ENCODE measurements at regions not wholly inside any gene's neighbourhood (a gene's known extent, or its start where the extent isn't known, plus 50 kb on each side); places are given as distances from the start of the nearest gene placed in this dataset.

- Histone ChIP-seq H3K9me3 (replicated peaks; ENCODE audit: low read length) (no peaks in the 10 kb centered on the region), H3K4me2 (ENCODE audit: low read length) (no peak overlapping the region), H3K4me3 (ENCODE audit: low read length) (no peak overlapping the region), H3K36me3 (ENCODE audit: insufficient read depth, low read length) (no peaks in the 10 kb centered on the region), H3K27me3 (ENCODE audit: control insufficient read depth, insufficient read depth, low read length) (no peaks in the 10 kb centered on the region), H3K4me1 (ENCODE audit: control insufficient read depth, insufficient read depth, low read length) (no peaks in the 10 kb centered on the region), H3K9ac (ENCODE audit: low read depth, low read length) (no peak overlapping the region)
Measured at GRCh38 chr4:129498626-129499025, 402.7 kb downstream of the C4orf33 start.

- Histone ChIP-seq H3K9me3 (replicated peaks; ENCODE audit: low read length) (no peaks in the 10 kb centered on the region), H3K36me3 (ENCODE audit: insufficient read depth, low read length) (no peaks in the 10 kb centered on the region), H3K4me2 (ENCODE audit: low read length) (no peak overlapping the region), H3K9ac (ENCODE audit: low read depth, low read length) (no peak overlapping the region), H3K27me3 (ENCODE audit: control insufficient read depth, insufficient read depth, low read length) (no peaks in the 10 kb centered on the region), H3K4me1 (ENCODE audit: control insufficient read depth, insufficient read depth, low read length) (no peaks in the 10 kb centered on the region), H3K4me3 (ENCODE audit: low read length) (no peak overlapping the region)
Measured at GRCh38 chr4:129514852-129515251, 418.9 kb downstream of the C4orf33 start.

GRCh38 chr4:129515356-129515755 is 419.4 kb downstream of the C4orf33 start:
- no peaks in the 10 kb centered on the region for H3K9me3 ChIP-seq (replicated peaks; ENCODE audit: low read length)
- H3K4me1 ChIP-seq (ENCODE audit: control insufficient read depth, insufficient read depth, low read length), result no peaks in the 10 kb centered on the region
- no peaks in the 10 kb centered on the region for H3K27me3 ChIP-seq (ENCODE audit: control insufficient read depth, insufficient read depth, low read length)
- no peaks in the 10 kb centered on the region for H3K36me3 ChIP-seq (ENCODE audit: insufficient read depth, low read length)
- no peak overlapping the region for H3K4me2 ChIP-seq (ENCODE audit: low read length)
- no peak overlapping the region for H3K4me3 ChIP-seq (ENCODE audit: low read length)
- H3K9ac ChIP-seq (ENCODE audit: low read depth, low read length), result no peak overlapping the region

GRCh38 chr4:129526812-129527211 is 430.9 kb downstream of the C4orf33 start:
- H3K36me3 ChIP-seq (ENCODE audit: insufficient read depth, low read length), result no peaks in the 10 kb centered on the region
- no peaks in the 10 kb centered on the region for H3K9me3 ChIP-seq (replicated peaks; ENCODE audit: low read length)
- H3K27me3 ChIP-seq (ENCODE audit: control insufficient read depth, insufficient read depth, low read length), result no peaks in the 10 kb centered on the region
- no peaks in the 10 kb centered on the region for H3K4me1 ChIP-seq (ENCODE audit: control insufficient read depth, insufficient read depth, low read length)
- H3K4me3 ChIP-seq (ENCODE audit: low read length), result no peak overlapping the region
- H3K4me2 ChIP-seq (ENCODE audit: low read length), result no peak overlapping the region
- no peak overlapping the region for H3K9ac ChIP-seq (ENCODE audit: low read depth, low read length)

GRCh38 chr4:129531253-129531652 is 435.3 kb downstream of the C4orf33 start:
- Histone ChIP-seq H3K9ac (ENCODE audit: low read depth, low read length) (no peak overlapping the region), H3K4me1 (ENCODE audit: control insufficient read depth, insufficient read depth, low read length) (no peaks in the 10 kb centered on the region), H3K9me3 (replicated peaks; ENCODE audit: low read length) (no peaks in the 10 kb centered on the region)

GRCh38 chr4:129532573-129532972 is 436.6 kb downstream of the C4orf33 start:
- H3K4me1 ChIP-seq (ENCODE audit: control insufficient read depth, insufficient read depth, low read length), result no peaks in the 10 kb centered on the region
- no peak overlapping the region for H3K4me2 ChIP-seq (ENCODE audit: low read length)
- H3K9me3 ChIP-seq (replicated peaks; ENCODE audit: low read length), result no peaks in the 10 kb centered on the region
- no peak overlapping the region for H3K9ac ChIP-seq (ENCODE audit: low read depth, low read length)
- H3K27me3 ChIP-seq (ENCODE audit: control insufficient read depth, insufficient read depth, low read length), result no peaks in the 10 kb centered on the region
- no peaks in the 10 kb centered on the region for H3K36me3 ChIP-seq (ENCODE audit: insufficient read depth, low read length)
- H3K4me3 ChIP-seq (ENCODE audit: low read length), result no peak overlapping the region

More at GRCh38 chr4:129531253-129531652, 435.3 kb downstream of the C4orf33 start:
- Histone ChIP-seq H3K4me2 (ENCODE audit: low read length) (no peak overlapping the region), H3K4me3 (ENCODE audit: low read length) (no peak overlapping the region), H3K36me3 (ENCODE audit: insufficient read depth, low read length) (no peaks in the 10 kb centered on the region), H3K27me3 (ENCODE audit: control insufficient read depth, insufficient read depth, low read length) (no peaks in the 10 kb centered on the region)

- Histone ChIP-seq H3K27me3 (ENCODE audit: control insufficient read depth, insufficient read depth, low read length) (no peaks in the 10 kb centered on the region), H3K36me3 (ENCODE audit: insufficient read depth, low read length) (no peaks in the 10 kb centered on the region), H3K4me2 (ENCODE audit: low read length) (no peak overlapping the region), H3K9me3 (replicated peaks; ENCODE audit: low read length) (no peaks in the 10 kb centered on the region), H3K4me1 (ENCODE audit: control insufficient read depth, insufficient read depth, low read length) (no peaks in the 10 kb centered on the region), H3K4me3 (ENCODE audit: low read length) (no peak overlapping the region), H3K9ac (ENCODE audit: low read depth, low read length) (no peak overlapping the region)
Measured at GRCh38 chr4:129543299-129543698, 447.3 kb downstream of the C4orf33 start.

GRCh38 chr4:129545599-129546278 is 449.8 kb downstream of the C4orf33 start:
- H3K27me3 ChIP-seq (ENCODE audit: control insufficient read depth, insufficient read depth, low read length), result no peaks in the 10 kb centered on the region
- H3K36me3 ChIP-seq (ENCODE audit: insufficient read depth, low read length), result no peaks in the 10 kb centered on the region
- no peak overlapping the region for H3K4me3 ChIP-seq (ENCODE audit: low read length)
- no peak overlapping the region for H3K9ac ChIP-seq (ENCODE audit: low read depth, low read length)
- no peaks in the 10 kb centered on the region for H3K4me1 ChIP-seq (ENCODE audit: control insufficient read depth, insufficient read depth, low read length)
- no peaks in the 10 kb centered on the region for H3K9me3 ChIP-seq (replicated peaks; ENCODE audit: low read length)
- H3K4me2 ChIP-seq (ENCODE audit: low read length), result no peak overlapping the region

- H3K9ac ChIP-seq (ENCODE audit: low read depth, low read length), result no peak overlapping the region
- no peaks in the 10 kb centered on the region for H3K36me3 ChIP-seq (ENCODE audit: insufficient read depth, low read length)
- H3K27me3 ChIP-seq (ENCODE audit: control insufficient read depth, insufficient read depth, low read length), result no peaks in the 10 kb centered on the region
- no peaks in the 10 kb centered on the region for H3K4me1 ChIP-seq (ENCODE audit: control insufficient read depth, insufficient read depth, low read length)
- H3K4me2 ChIP-seq (ENCODE audit: low read length), result no peak overlapping the region
- no peaks in the 10 kb centered on the region for H3K9me3 ChIP-seq (replicated peaks; ENCODE audit: low read length)
- no peak overlapping the region for H3K4me3 ChIP-seq (ENCODE audit: low read length)
Measured at GRCh38 chr4:129546531-129546930, 450.6 kb downstream of the C4orf33 start.

- H3K4me1 ChIP-seq (ENCODE audit: control insufficient read depth, insufficient read depth, low read length), result no peaks in the 10 kb centered on the region
- no peak overlapping the region for H3K9ac ChIP-seq (ENCODE audit: low read depth, low read length)
- H3K4me3 ChIP-seq (ENCODE audit: low read length), result no peak overlapping the region
- H3K27me3 ChIP-seq (ENCODE audit: control insufficient read depth, insufficient read depth, low read length), result no peaks in the 10 kb centered on the region
- H3K4me2 ChIP-seq (ENCODE audit: low read length), result no peak overlapping the region
- H3K36me3 ChIP-seq (ENCODE audit: insufficient read depth, low read length), result no peaks in the 10 kb centered on the region
- no peaks in the 10 kb centered on the region for H3K9me3 ChIP-seq (replicated peaks; ENCODE audit: low read length)
Measured at GRCh38 chr4:129550281-129550785, 454.4 kb downstream of the C4orf33 start.

GRCh38 chr4:129561280-129561679 is 465.3 kb downstream of the C4orf33 start:
- no peak overlapping the region for H3K4me3 ChIP-seq (ENCODE audit: low read length)
- H3K9me3 ChIP-seq (replicated peaks; ENCODE audit: low read length), result no peaks in the 10 kb centered on the region
- H3K36me3 ChIP-seq (ENCODE audit: insufficient read depth, low read length), result no peaks in the 10 kb centered on the region
- no peaks in the 10 kb centered on the region for H3K4me1 ChIP-seq (ENCODE audit: control insufficient read depth, insufficient read depth, low read length)
- no peak overlapping the region for H3K4me2 ChIP-seq (ENCODE audit: low read length)
- no peaks in the 10 kb centered on the region for H3K27me3 ChIP-seq (ENCODE audit: control insufficient read depth, insufficient read depth, low read length)
- H3K9ac ChIP-seq (ENCODE audit: low read depth, low read length), result no peak overlapping the region
